BJ (cell line): ENCODE measurements at regions not wholly inside any gene's neighbourhood (a gene's known extent, or its start where the extent isn't known, plus 50 kb on each side); places are given as distances from the start of the nearest gene placed in this dataset.
"Not testable (repeated sequence)": the region's sequence is repeated elsewhere in the genome, so short reads cannot be mapped to it uniquely, and the experiment has no call there.

Source experiments
- CTCF ChIA-PET: fragments of 350-600 bp; formaldehyde crosslinking; extraction: SDS; loops from one replicate; lab custom pipeline; 2021; ENCODE audit warnings: antibody characterized with exemption, inconsistent platforms; lab: Yijun Ruan, JAX
- POLR2A ChIA-PET: fragments of 300-600 bp; sonication (Branson Sonifier 250); formaldehyde crosslinking; extraction: SDS; loops from one replicate; lab custom pipeline; 2021; ENCODE audit warnings: antibody characterized with exemption; lab: Charles Lee
- DNase-seq: peaks from one replicate; pipeline ENCODE4 v3.0.0-alpha.2; 2011; ENCODE audit warnings: low read depth
- H3K27me3 ChIP-seq: 2 replicates; pipeline ENCODE4 v1.6.0; 2011; ENCODE audit warnings: low read length; ENCODE audit not compliant: control insufficient read depth, insufficient read depth
- H3K36me3 ChIP-seq: 2 replicates; pipeline ENCODE4 v1.5.1; 2011; ENCODE audit warnings: low read length; ENCODE audit not compliant: control insufficient read depth, insufficient read depth
- H3K4me3 ChIP-seq: 2 replicates; pipeline ENCODE4 v1.5.1; 2011; ENCODE audit warnings: low read depth, mild to moderate bottlenecking, control low read depth, low read length
- TF ChIP-seq, protein P1 (sequence below): IDR thresholded peaks from 2 replicates; pipeline ENCODE4 v1.5.1; 2011; ENCODE audit warnings: low read depth, mild to moderate bottlenecking, control low read depth, inconsistent platforms, low read length, moderate library complexity; ENCODE audit not compliant: insufficient read depth

DNA sequence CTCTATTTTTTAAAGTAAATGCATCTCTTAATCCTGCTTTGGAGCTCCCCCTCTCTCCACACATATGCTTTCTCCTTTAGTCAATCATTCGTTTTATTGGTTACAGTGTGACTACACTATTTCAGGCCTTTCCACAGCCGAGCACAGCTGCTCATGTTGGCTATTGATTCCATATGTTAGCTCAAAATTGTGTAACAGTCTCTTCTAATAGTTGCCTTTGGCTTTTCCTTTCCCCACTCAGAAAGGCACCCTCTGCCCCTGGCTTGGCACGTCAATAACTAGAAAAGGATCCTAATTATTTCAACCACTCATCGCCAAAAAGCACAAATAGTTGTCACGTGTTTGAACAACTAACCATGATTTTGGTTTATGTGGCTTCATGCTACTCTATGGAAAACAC, 410.3 kb upstream of the SLC35B3 start:
- no peak for DNase-seq
- POLR2A ChIA-PET, result no interaction called here
- CTCF ChIA-PET, result no interaction called here
- H3K36me3 ChIP-seq, result no peaks in the 10 kb centered on the region
- H3K4me3 ChIP-seq, result no peak overlapping the region
- H3K27me3 ChIP-seq, result no peaks in the 10 kb centered on the region
- TF ChIP-seq, protein P1, sequence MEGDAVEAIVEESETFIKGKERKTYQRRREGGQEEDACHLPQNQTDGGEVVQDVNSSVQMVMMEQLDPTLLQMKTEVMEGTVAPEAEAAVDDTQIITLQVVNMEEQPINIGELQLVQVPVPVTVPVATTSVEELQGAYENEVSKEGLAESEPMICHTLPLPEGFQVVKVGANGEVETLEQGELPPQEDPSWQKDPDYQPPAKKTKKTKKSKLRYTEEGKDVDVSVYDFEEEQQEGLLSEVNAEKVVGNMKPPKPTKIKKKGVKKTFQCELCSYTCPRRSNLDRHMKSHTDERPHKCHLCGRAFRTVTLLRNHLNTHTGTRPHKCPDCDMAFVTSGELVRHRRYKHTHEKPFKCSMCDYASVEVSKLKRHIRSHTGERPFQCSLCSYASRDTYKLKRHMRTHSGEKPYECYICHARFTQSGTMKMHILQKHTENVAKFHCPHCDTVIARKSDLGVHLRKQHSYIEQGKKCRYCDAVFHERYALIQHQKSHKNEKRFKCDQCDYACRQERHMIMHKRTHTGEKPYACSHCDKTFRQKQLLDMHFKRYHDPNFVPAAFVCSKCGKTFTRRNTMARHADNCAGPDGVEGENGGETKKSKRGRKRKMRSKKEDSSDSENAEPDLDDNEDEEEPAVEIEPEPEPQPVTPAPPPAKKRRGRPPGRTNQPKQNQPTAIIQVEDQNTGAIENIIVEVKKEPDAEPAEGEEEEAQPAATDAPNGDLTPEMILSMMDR, result no peak

DNA sequence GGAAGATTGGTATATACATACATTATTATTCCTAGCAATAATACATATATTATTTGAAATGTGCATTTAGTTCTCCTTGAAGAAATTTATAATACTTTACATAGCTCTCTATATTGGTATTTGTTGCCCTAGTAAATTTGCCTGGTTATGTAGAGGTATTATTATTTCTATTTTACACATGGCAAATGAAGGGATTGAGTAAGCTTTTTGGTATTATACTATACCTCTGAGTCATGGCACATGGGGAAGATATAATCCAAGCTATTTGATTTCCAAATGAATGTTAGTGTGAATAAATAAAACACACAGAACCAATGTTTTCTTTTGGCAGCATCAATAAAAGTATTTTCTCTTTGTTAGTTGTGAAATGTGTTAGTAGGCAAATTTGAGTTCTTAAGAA, 409.6 kb upstream of the SLC35B3 start:
- TF ChIP-seq, protein P1, result no peak
- CTCF ChIA-PET, result no interaction called here
- Histone ChIP-seq H3K36me3 (no peaks in the 10 kb centered on the region), H3K27me3 (no peaks in the 10 kb centered on the region), H3K4me3 (no peak overlapping the region)
- POLR2A ChIA-PET, result no interaction called here
- DNase-seq, result no peak

DNA sequence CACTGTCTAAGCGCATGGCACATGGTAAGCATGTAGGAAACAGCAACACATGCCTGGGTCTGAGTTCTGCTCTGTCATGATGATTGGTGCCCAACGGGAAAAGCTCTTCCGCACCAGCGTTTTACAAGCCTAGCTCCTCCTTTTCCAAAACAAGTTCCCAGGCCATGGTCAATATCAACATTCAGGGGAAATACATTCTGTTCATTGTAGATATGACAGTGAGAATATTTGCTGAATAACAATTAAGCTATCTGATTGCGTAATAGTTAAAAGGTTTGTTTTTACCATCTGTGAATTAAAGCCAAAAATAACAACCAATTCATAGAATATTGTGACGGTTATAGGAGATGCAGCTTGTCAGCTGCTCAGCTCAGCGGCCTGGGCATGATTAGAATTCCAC, 404.3 kb upstream of the SLC35B3 start:
- CTCF ChIA-PET, result no interaction called here
- POLR2A ChIA-PET, result no interaction called here
- no peak overlapping the region for H3K4me3 ChIP-seq
- H3K36me3 ChIP-seq, result no peaks in the 10 kb centered on the region
- TF ChIP-seq, protein P1, result no peak
- no peak for DNase-seq
- H3K27me3 ChIP-seq, result no peaks in the 10 kb centered on the region

DNA sequence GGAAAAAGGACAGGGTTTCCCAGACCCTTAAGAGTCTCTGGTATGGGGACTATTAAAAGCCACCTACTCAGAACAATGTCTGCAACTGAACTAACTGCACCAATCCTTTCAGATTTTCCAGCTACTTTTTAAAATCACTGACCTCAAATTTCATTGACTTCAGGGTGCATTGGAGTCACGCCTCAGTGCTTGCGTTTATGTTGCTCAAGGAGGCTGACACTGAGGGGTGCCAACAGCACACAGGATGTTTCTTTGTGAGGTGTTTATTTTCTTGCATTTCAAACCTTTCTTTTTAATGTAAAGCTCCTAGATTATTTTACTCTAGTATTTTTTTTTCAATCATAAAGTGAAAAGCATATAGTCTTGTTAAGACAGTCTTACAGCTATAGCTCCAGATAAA, 402.0 kb upstream of the SLC35B3 start:
- TF ChIP-seq, protein P1, result no peak
- ChIA-PET CTCF (no interaction called here), POLR2A (no interaction called here)
- no peak for DNase-seq
- Histone ChIP-seq H3K27me3 (no peaks in the 10 kb centered on the region), H3K36me3 (no peaks in the 10 kb centered on the region), H3K4me3 (no peak overlapping the region)

DNA sequence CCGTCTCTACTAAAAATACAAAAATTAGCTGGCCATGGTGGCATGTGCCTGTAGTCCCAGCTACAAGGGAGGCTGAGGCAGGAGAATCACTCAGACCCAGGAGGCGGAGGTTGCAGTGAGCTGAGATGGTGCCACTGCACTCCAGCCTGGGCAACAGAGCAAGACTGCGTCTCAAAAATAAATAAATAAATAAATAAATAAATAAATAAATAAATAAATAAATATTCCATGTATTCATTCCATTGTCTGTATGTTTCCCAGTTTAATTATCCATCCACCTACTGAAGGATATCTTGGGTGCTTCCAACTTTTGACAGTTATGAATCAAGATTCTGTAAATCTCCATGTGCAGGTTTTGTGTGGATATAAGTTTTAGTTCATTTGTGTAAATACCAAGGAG, 397.4 kb upstream of the SLC35B3 start:
- H3K27me3 ChIP-seq, H3K36me3 ChIP-seq, CTCF ChIA-PET, DNase-seq, POLR2A ChIA-PET, H3K4me3 ChIP-seq: not testable (repeated sequence)

DNA sequence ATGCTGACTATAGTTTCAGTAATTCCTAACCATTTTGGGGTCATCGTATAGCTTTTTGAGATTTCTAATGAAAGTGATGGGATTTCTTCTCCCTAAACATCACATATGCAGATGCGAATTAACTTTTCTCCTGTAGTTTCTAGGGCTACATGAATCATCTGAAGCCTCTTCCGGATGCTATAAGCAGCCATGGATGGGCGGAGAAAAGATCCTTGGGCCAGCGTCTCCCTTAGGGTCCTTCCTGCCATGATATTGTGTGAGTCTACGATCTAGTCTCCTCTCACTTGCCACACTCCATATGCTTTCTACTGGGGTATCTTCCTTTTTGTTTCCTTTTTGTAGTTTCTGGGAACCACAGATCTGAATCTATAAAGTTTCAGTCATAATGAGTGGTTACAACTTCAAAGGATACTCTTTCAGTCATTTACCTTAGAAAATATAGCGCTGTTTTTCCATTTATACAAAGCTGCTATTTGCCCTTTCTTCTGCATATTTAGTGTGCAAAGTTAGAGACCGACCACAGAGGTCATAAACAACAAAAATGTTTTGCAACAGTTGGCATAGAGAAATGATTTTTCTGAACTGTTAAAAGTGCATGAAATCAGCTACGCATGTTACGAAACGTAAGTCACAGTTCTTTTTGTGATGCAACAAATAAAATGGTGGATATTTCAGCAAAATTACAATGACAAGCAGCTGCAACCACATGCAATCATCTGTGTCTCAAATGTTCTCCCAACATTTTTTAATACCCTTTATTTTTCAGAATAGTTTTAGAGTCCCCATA, 396.2 kb upstream of the SLC35B3 start:
- H3K27me3 ChIP-seq, result no peaks in the 10 kb centered on the region
- H3K36me3 ChIP-seq, result no peaks in the 10 kb centered on the region
- ChIA-PET POLR2A (no interaction called here), CTCF (no interaction called here)
- TF ChIP-seq, protein P1, result no peak
- no peak overlapping the region for H3K4me3 ChIP-seq
- no peak for DNase-seq
